ENCODE measurements at regions not wholly inside any gene's neighbourhood (a gene's known extent, or its start where the extent isn't known, plus 50 kb on each side); places are given as distances from the start of the nearest gene placed in this dataset.
"Not testable (repeated sequence)": the region's sequence is repeated elsewhere in the genome, so short reads cannot be mapped to it uniquely, and the experiment has no call there.

- DNase-seq = not testable (repeated sequence)
Observed at GRCh38 chr4:123026015-123026414, 103.6 kb upstream of the NUDT6 start.

GRCh38 chr4:123031664-123032063, 109.3 kb upstream of the NUDT6 start:
- no peak for DNase-seq

DNA sequence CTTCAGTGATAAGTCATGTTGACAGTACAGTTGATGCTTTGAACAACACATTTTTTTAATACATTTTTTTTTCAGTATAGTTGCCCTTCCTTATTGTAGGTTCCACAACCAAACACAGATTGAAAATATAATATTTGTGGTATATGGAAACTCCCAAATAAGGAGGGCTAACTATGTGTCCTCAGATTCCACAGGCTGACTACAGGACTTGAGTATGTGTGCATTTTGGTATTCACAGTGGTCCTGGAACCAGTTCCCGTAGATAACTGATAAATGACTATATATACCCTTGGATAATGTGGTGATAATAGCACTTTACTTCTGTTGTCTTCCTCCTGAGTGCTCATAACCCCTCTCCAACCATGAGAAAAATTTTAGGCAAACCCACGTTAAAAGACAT, 111.6 kb upstream of the NUDT6 start:
- no peak for DNase-seq

GRCh38 chr4:123035239-123035638, 112.8 kb upstream of the NUDT6 start:
- no peak for DNase-seq

DNA sequence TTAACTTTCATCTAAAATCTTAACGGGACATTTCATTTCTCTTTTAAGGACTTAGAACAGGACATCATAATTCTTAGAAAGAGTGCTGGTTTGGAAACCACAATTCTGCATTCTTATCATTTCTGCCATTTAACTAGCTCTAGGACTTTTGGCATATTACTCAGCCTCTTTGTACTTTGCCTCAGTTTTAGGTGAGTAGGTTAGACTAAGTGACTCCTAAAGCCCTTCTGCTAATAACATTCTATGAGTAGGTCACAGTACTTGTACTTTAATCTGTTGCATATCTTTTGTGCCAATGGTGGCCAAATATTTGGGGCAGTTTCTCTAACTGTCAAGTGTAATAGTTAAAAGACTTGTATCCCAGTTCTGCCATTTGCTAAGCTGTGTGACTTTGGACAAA, 115.4 kb upstream of the NUDT6 start:
- DNase-seq = no peak

DNA sequence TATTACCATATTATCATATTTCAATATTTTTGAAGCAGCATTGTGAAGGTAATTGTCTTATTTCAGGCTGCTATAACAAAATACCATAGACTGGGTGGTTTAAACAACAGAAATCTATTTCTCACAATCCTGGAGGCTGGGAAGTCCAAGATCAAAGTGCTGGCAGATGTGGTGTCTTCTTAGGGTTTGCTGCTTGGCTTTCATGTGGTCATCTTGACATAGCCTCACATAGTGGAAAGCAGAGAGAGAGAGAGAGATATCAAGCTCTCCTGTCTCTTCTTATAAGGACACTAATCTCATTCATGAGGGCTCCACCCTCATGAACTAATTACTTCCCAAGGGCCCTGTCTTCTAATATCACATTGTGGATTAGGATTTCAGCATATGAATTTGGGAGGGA, 119.7 kb upstream of the NUDT6 start:
- DNase-seq = no peak

DNA sequence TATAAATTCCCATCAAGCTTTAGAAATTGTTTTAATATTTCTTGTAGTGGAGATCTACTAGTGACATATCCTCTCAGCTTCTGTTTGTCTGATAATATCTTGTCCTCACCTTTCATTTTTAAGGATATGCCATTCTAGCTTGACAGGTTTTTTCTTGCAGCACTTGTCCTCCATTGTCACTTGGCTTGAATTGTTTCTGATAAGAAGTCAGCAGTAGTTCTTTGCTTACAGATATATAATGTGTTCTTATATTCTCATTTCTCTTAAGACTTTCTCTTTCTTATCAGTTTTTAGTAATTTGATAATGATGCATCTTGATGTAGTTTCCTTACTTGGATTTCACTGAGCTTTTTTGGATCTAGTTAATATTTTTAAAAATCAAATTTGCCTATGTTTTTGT, 120.6 kb upstream of the NUDT6 start:
- DNase-seq = no peak

GRCh38 chr4:123043793-123044425, 121.5 kb upstream of the NUDT6 start:
- no peak for DNase-seq

DNA sequence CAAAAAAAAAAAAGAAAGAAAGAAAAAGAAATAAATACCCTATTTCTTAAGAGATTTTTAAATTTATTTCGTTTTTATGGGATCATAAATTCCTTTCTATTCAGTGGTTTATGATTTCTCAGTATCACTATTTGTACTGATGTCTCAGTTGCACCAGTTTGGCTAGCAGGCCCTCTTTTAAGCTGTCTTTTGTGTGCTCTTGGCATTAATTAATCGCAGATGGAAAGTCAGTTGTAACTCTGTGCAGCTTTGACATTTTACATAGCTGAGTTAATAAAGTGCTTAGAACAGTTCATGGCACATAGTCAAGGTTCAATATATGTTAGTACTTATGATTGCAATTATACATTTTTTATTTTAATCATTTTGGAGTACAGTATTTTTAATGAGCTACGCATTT, 123.7 kb upstream of the NUDT6 start:
- no peak for DNase-seq

DNA sequence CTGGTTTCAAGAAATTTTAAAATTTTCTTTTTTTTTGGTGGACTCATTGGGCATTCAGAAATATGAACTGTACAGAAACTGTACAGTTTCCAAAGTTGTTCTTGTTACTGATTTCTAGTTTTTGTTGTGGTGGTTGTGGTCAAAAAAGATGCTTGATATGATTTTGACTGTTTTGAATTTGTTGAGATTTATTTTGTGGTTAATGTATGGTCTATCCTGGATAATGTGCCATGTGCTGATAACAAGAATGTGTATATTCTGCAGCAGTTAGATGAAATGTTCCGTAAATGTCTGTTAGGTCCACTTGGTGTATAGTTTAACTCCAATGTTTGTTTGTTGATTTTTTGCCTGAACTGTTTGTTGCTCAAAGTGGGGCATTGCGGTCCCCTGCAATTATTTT, 127.6 kb upstream of the NUDT6 start:
- no peak for DNase-seq

GRCh38 chr4:123052007-123052406, 129.6 kb upstream of the NUDT6 start:
- no peak for DNase-seq

DNA sequence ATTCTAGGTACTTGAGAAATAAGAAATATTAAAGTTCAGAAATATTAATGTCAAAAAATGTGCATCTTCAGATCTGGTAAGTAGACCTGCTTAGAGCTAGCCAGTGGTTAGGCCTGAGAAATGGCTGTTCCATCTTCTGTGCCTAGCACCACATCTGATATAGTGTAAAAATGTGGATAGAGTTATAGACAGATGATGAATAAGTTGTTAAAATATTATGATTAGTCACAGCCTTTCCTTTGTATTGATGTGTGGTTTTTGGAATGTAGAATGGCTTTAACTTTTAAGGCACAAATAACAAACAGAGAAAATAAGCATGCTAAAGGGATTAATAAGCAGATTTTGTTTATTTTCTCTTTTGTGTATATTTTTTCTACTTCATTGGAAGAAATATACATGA, 133.5 kb upstream of the NUDT6 start:
- no peak for DNase-seq

GRCh38 chr4:123060039-123060770, 137.8 kb upstream of the NUDT6 start:
- DNase-seq = no peak

DNA sequence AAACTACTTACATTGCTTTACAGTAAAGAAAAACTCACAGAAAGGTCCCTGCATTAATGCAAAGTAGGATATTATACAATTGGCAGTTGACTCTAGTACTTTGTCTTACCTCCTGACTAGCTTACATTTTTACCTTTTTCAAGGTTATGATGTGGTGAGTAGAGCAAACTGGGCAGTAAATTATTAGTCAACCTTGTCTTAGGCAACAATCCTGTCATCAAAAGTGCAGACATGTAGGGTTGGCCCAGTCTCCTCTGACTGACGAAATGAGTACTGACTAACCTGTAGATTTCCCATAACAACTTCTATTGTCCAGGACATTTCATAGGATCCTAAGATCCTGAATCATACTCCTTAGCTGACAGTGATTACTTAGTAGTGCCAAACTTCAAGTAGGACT, 142.0 kb upstream of the NUDT6 start:
- no peak for DNase-seq

DNA sequence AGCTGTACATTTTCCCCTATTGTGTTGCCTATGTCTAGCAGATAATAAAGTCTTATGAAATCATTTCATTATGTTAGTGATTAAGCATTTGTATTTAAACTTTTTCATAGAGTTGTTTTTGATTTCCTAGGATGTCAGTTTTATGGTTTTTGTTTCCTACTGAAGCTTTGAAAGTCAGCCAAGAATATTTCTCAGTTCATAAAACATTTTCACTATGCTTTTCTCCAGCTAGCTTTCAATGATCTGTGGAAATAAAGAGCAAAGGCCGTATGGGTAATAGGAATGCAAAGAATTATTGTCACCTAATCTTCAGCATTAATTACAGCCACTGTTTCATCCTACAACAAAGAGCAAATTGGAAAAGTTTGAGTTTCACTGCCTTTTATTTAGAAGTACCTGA, 145.7 kb upstream of the NUDT6 start:
- no peak for DNase-seq

DNA sequence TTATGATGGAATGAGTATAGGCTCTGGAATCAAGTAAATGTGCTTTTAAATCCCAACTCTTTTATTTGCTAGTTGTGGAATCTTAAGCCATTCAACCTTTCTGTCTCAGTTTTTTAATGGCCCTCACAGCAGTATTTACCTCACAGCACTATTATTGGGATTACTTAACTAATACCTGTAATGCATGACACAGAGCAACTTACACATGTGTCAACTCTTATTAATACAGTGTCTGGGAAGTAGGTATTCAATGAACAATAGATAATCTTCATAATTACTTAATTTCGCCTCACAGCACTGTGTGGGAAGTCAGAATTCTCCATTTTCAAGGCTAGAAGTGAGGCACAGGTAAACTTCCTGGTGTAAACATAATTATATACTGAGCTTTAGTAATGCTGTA, 149.7 kb upstream of the NUDT6 start:
- no peak for DNase-seq

- DNase-seq = no peak
Observed at GRCh38 chr4:123073650-123074049, 151.3 kb upstream of the NUDT6 start.

DNA sequence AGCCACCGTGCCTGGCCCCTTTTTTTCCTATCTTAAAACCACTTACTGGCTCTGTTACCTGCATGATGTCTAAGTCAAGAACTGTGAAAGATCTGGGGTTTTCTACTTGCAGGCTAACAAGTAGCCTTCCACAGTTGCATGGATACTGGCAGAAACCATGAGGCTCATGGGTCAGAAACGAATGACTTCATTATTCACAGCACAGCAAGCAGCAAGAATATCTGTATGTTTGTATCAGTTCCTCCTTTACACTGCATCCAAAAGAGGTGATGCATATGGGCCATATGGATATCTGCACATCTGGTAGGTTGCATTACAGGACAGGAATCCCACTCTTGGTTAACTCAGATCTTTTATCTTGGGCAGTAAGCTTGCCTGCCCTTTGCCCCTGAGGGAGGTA, 154.9 kb upstream of the NUDT6 start:
- DNase-seq = no peak

DNA sequence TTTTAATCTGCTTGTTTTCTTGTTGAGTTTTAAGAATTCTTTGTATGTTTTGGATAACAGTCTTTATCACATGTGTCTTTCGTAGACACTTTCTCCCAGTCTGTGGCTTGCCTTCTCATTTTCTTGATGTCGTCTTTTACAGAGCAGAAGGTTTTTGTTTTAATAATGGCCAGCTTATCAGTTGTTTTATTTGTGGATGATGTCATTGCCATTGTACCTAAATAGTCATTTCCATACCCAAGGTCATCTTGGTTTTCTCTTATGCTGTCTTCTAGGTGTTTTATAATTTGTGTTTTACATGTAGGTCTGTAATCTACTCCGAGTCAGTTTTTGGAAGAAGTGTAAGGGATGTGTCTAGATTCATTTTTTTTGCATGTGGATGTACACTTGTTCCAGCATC, 159.6 kb upstream of the NUDT6 start:
- DNase-seq = no peak

GRCh38 chr4:123083646-123084045, 161.2 kb upstream of the NUDT6 start:
- DNase-seq = no peak

DNA sequence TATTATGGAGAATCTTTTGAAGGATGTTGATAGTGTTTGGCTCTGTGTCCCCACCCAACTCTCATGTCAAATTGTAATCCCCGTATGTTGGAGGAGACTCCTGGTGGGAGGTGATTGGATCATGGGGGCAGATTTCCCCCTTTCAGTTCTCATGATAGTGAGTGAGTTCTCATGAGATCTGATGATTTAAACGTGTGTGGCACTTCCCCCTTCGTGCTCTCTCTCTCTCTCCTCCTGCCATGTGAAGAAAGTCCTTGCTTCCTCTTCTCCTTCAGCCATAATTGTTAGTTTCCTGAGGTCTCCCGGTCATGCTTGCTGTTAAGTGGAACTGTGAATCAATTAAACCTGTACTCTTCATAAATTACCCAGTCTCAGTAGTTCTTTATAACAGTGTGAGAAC, 166.1 kb upstream of the NUDT6 start:
- no peak for DNase-seq

DNA sequence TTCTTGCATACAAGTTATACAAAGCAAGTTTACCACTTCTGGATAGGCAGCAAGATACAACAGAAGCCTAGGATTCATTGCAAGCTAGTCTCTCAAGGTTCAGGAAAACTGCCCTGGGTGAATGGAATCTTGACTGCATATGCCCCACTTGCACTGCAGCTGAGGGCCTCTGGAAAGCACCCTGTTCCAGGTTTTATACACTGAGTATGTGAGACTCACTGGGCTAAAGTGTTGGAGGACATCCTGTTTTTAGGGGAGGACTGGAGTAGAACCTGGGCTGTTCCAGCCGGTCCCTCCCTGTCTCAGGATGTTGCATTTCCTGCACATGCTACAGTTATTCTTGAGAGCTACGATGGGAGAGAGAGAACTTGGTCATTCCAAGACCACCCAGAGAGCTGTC, 168.5 kb upstream of the NUDT6 start:
- DNase-seq = no peak

GRCh38 chr4:123092586-123092985, 170.2 kb upstream of the NUDT6 start:
- DNase-seq = no peak

DNA sequence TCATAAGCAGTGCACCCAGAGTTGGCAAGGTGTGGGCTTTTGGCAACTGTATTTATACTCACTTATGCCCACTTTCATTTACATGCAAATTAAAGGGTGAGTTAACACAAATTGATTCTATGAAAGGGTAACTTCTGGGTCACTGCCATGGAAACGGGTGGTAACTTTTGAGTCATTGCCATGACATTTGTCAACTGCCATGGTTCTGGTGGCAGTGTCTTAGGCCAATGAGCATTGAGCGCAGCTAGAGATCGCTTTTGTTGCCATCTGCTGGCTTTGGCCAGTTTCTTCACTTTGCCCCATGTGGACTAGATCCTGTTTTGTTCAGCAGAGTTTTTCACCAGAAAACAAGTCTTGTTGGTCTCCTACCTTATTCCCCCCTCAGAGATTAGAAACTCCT, 170.8 kb upstream of the NUDT6 start:
- DNase-seq = no peak
